Immature natural killer cell (primary cell): ENCODE measurements at regions not wholly inside any gene's neighbourhood (a gene's known extent, or its start where the extent isn't known, plus 50 kb on each side); places are given as distances from the start of the nearest gene placed in this dataset.
"Not testable (repeated sequence)": the region's sequence is repeated elsewhere in the genome, so short reads cannot be mapped to it uniquely, and the experiment has no call there.

ENCODE experiments used
- DNase-seq, 3 donors: peaks; one replicate each; pipeline ENCODE4 v3.0.0; 2022; ENCODE audit warnings: mixed read lengths in 1 of 3
- H3K27ac Mint-ChIP-seq, 6 donors: one replicate each; pipeline ENCODE4 v1.8.0; 2020; ENCODE audit warnings: mixed read lengths in 6 of 6, mild to moderate bottlenecking in 5 of 6, inconsistent platforms in 4 of 6, moderate library complexity in 3 of 6
- H3K27me3 Mint-ChIP-seq, 3 donors: one replicate each; pipeline ENCODE4 v1.8.0; 2020 to 2021; ENCODE audit warnings: low read depth in 3 of 3, mild to moderate bottlenecking in 3 of 3, mixed read lengths in 3 of 3, moderate library complexity in 3 of 3, inconsistent platforms in 1 of 3
- H3K36me3 Mint-ChIP-seq, 3 donors: one replicate each; pipeline ENCODE4 v1.8.0; 2020; ENCODE audit warnings: mixed read lengths in 3 of 3, inconsistent platforms in 2 of 3, mild to moderate bottlenecking in 2 of 3
- H3K4me1 Mint-ChIP-seq, 2 donors: one replicate each; pipeline ENCODE4 v1.8.0; 2020; ENCODE audit warnings: inconsistent platforms in 2 of 2, mild to moderate bottlenecking in 2 of 2, mixed read lengths in 2 of 2, moderate library complexity in 1 of 2
- H3K4me3 Mint-ChIP-seq, 5 donors: one replicate each; pipeline ENCODE4 v1.8.0; 2020; ENCODE audit warnings: mild to moderate bottlenecking in 5 of 5, mixed read lengths in 5 of 5, inconsistent platforms in 3 of 5, moderate library complexity in 3 of 5
- H3K9me3 Mint-ChIP-seq, 6 donors: one replicate each; pipeline ENCODE4 v1.8.0; 2020; ENCODE audit warnings: mild to moderate bottlenecking in 6 of 6, mixed read lengths in 6 of 6, inconsistent platforms in 4 of 6, moderate library complexity in 3 of 6

DNA sequence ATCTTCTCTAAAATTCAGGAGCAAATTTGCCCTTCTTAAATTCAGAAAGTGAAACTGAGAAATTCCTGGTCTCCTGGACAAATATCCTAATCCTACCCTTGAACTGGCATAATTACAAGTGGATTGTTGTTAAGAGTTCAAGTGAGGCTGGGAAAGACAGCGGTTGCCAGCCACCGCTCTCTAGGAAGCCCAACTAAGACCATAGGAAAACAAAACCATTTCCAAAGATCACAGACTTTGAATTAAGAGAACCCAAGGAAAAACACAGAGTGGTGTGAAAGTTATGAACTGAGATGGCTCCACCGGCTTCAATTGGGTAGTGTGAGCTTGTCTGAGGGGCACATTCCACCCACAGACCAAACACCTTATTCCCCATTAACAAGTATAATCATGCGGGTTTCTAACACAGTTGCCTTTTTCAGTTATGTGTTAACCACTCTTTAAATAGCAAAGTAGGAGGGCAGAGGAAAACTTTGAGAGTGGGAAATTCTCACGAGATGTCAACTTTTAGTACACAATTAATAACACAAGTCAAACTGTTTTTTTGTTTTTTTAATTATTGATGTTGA lies 1628.8 kb upstream of the SEL1L start:
- no peak overlapping the region for H3K4me3 Mint-ChIP-seq
- H3K27ac Mint-ChIP-seq = no peak overlapping the region
- H3K4me1 Mint-ChIP-seq = no peaks in the 10 kb centered on the region
- peaks cover 0 to 2% (median 0%) of the 10 kb centered on the region in 3 donors for H3K27me3 Mint-ChIP-seq
- H3K9me3 Mint-ChIP-seq = peaks cover 8 to 37% (median 13%) of the 10 kb centered on the region in 6 donors
- no peak for DNase-seq
- no peaks in the 10 kb centered on the region for H3K36me3 Mint-ChIP-seq

DNA sequence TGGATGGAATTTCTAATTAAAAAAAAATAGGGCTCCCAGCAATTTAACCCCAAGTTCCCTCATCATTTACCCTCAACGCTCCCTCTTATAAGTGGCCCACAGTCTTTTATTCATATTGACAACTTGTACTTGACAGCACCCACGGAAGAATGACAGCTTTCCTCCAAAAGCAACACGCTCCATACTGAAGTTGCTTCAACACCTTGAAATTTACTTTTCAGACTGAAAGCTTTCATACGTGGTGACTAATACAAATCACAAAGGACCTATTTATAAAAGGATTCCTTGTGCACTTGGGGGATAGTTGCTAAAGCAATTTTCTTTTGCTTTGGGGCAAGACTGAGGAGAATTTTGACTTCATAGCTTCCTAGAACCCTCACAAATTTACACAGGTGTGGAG lies 1629.4 kb upstream of the SEL1L start:
- DNase-seq = no peak
- no peaks in the 10 kb centered on the region for H3K36me3 Mint-ChIP-seq
- H3K27me3 Mint-ChIP-seq = peaks cover 0 to 2% (median 0%) of the 10 kb centered on the region in 3 donors
- no peak overlapping the region for H3K27ac Mint-ChIP-seq
- peaks cover 8 to 37% (median 15%) of the 10 kb centered on the region in 6 donors for H3K9me3 Mint-ChIP-seq
- no peaks in the 10 kb centered on the region for H3K4me1 Mint-ChIP-seq
- no peak overlapping the region for H3K4me3 Mint-ChIP-seq

DNA sequence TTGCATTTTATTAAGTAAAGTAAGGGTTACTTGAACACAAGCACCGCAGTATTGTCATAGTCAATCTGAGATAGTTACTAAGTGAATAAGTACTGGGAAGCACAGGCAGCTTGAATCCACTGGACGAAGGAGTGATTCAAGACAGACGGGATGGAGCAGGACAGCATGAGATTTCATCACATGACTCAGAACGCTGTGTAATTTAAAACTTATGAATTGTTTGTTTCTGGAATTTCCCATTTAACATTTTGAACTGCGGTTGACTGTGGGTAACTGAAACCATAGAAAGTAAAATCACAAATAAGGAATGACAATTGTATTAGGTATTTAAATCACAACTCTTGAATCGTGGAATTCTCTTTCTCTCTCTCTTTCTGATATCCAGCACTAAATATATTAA lies 1630.4 kb upstream of the SEL1L start:
- Mint-ChIP-seq H3K4me3 (no peak overlapping the region), H3K9me3 (peaks cover 8 to 38% (median 14%) of the 10 kb centered on the region in 6 donors), H3K4me1 (no peaks in the 10 kb centered on the region), H3K36me3 (no peaks in the 10 kb centered on the region), H3K27me3 (peaks cover 0 to 2% (median 0%) of the 10 kb centered on the region in 3 donors), H3K27ac (no peak overlapping the region)
- DNase-seq = no peak

DNA sequence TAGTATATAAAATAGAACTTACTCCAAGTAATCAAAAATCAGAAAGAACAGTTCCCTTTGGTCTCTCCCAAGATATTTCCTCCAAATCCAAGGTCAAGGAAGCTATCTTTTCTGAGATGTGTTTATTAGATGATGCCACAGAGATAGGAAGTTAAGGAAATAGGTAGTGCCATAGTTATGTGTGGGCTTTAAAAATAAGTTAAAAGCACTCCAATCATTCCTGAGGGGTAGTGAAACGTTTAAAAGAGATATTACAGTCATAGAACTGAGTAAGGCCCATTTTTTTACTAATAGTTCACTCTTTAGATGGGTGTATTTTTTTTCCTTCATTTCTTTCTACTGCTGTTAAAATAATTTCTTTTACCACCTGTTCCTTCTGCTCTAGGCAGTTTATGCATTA lies 1630.9 kb upstream of the SEL1L start:
- Mint-ChIP-seq H3K4me1 (no peaks in the 10 kb centered on the region), H3K27ac (no peak overlapping the region)

DNA sequence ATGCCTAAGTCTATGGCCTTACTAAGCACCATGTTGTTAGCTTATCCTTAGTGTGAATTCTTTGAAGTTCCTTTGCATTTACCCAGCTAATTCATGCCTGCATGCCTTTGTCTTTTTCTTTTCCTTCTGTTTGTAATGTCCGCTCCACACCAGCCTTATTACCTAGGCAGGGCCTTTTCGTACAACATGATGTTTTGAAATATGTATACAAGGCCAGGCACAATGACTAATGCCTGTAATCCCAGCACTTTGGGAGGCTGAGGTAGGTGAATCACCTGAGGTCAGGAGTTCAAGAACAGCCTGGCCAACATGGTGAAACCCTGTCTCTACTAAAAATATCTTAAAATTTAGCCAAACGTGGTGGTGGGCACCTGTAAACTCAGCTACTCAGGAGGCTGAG lies 1636.5 kb upstream of the SEL1L start:
- Mint-ChIP-seq H3K9me3 (peaks cover 7 to 49% (median 26%) of the 10 kb centered on the region in 6 donors), H3K27me3 (no peaks in the 10 kb centered on the region), H3K36me3 (peaks cover 0 to 5% (median 3%) of the 10 kb centered on the region in 3 donors)

More for the DNA sequence above, 1630.9 kb upstream of the SEL1L start:
- Mint-ChIP-seq H3K27me3 (peaks cover 0 to 2% (median 0%) of the 10 kb centered on the region in 3 donors), H3K9me3 (peaks cover 8 to 34% (median 13%) of the 10 kb centered on the region in 6 donors), H3K4me3 (no peak overlapping the region), H3K36me3 (no peaks in the 10 kb centered on the region)
- DNase-seq = no peak

DNA sequence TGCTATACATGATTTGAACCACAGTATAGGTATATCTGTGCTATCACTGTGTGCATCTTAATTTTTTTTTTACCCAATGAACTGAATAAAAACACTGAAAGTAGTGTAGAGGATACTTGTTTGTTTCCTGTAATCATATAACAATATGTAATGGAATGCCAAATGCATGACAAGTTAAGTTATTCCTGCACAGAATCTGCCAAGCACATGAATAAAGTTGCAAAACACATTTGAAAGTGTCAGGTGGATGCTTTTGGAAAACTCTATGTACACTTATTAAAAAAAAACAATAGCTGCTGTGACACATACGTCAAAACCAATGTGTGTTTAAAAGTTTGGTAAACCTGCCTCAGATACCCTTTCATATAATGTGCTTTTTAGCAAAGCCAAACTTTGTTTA lies 1638.1 kb upstream of the SEL1L start:
- Mint-ChIP-seq H3K4me1 (no peaks in the 10 kb centered on the region), H3K36me3 (peaks cover 0 to 5% (median 3%) of the 10 kb centered on the region in 3 donors), H3K9me3 (peaks cover 5 to 42% (median 22%) of the 10 kb centered on the region in 6 donors), H3K27ac (no peak overlapping the region), H3K4me3 (no peak overlapping the region), H3K27me3 (no peaks in the 10 kb centered on the region)
- DNase-seq = no peak

More for the DNA sequence above, 1636.5 kb upstream of the SEL1L start:
- Mint-ChIP-seq H3K27ac (no peak overlapping the region), H3K4me1 (no peaks in the 10 kb centered on the region), H3K4me3 (no peak overlapping the region)
- no peak for DNase-seq

DNA sequence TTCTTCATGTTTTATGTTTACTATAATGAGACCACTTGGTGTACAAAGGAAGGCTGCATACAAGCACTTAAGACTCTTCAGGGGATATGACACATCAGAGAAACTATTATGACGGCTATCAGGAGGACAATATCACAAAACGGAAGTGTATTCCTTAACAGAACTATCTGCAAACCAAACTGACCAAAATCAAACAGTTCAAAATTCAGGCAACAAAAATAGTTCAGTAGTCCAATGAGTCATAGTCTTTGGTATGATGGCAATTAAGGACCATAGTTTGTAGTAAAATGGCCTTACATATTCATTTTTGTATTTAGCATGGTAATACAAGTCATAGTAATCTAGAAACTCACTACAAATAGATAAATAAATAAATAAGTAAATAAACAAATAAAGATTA lies 1638.7 kb upstream of the SEL1L start:
- Mint-ChIP-seq H3K4me1 (no peaks in the 10 kb centered on the region), H3K27me3 (no peaks in the 10 kb centered on the region), H3K4me3 (no peak overlapping the region)

DNA sequence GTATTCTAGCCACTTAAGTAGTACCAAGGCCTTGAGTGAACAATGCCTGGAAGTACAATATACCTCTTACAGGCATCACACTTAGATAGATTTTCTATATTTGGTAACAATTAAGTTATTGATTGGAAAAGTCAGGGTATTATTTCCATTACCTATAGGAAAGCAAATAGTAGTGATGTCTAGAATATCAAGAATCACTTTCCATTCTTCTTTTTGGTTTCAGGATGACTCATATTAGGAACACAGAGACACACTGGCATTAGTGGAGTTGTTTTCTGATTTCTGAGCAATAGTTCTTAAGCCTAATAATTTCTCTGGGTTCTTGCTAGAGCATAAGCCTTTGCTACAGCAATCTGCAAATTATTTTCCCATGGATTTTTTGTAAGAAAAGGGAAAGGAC lies 1640.0 kb upstream of the SEL1L start:
- Mint-ChIP-seq H3K4me1 (no peaks in the 10 kb centered on the region), H3K27ac (no peak overlapping the region), H3K9me3 (peaks cover 5 to 40% (median 19%) of the 10 kb centered on the region in 6 donors), H3K27me3 (no peaks in the 10 kb centered on the region), H3K36me3 (peaks cover 0 to 5% (median 3%) of the 10 kb centered on the region in 3 donors), H3K4me3 (no peak overlapping the region)
- no peak for DNase-seq

More for the DNA sequence above, 1638.7 kb upstream of the SEL1L start:
- peaks cover 5 to 40% (median 21%) of the 10 kb centered on the region in 6 donors for H3K9me3 Mint-ChIP-seq
- DNase-seq = no peak
- H3K36me3 Mint-ChIP-seq = peaks cover 0 to 5% (median 3%) of the 10 kb centered on the region in 3 donors
- no peak overlapping the region for H3K27ac Mint-ChIP-seq

DNA sequence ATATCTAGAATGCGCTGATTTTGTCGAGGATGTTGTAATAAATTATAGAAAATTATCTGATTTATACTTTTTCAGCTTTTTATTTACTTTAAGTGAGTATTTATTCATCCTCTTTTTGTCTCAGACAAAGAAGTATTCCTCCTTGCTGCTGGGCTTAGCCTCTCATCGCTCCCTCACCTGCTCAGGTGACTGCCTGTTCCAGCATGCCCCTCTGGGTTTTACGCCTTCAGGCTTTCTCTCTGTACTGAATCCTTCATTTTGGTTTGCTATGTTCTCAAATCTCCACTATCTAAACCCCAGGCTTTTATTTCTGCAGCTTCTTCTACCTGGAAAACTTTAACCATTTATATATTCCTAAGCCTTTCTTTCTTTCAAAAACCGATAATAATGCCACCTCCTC lies 1650.9 kb upstream of the SEL1L start:
- H3K4me3 Mint-ChIP-seq = no peak overlapping the region
- no peak overlapping the region for H3K27ac Mint-ChIP-seq
- peaks cover 0 to 7% (median 5%) of the 10 kb centered on the region in 3 donors for H3K36me3 Mint-ChIP-seq
- peaks cover 10 to 53% (median 24%) of the 10 kb centered on the region in 6 donors for H3K9me3 Mint-ChIP-seq
- H3K27me3 Mint-ChIP-seq = peaks cover 0 to 3% (median 0%) of the 10 kb centered on the region in 3 donors
- no peaks in the 10 kb centered on the region for H3K4me1 Mint-ChIP-seq
- no peak for DNase-seq

DNA sequence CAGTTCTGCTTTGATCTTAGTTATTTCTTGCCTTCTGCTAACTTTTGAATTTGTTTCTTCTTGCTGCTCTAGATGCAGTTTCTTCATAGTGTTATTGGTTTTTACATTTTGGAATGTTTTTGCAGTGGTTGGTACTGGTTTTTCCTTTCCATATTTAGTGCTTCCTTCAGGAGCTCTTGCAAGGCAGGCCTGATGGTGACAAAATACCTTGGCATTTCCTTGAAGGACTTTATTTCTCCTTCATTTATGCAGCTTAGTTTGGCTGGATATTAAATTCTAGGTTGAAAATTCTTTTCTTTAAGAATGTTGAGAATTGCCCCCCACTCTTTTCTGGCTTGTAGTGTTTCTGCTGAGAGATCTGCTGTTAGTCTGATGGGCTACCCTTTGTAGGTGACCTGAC lies 1654.7 kb upstream of the SEL1L start:
- not testable (repeated sequence) for H3K4me3 Mint-ChIP-seq, H3K27me3 Mint-ChIP-seq, DNase-seq, H3K4me1 Mint-ChIP-seq, H3K27ac Mint-ChIP-seq
- Mint-ChIP-seq H3K9me3 (peaks cover 5 to 52% (median 31%) of the 10 kb centered on the region in 6 donors), H3K36me3 (peaks cover 0 to 11% (median 5%) of the 10 kb centered on the region in 3 donors)

DNA sequence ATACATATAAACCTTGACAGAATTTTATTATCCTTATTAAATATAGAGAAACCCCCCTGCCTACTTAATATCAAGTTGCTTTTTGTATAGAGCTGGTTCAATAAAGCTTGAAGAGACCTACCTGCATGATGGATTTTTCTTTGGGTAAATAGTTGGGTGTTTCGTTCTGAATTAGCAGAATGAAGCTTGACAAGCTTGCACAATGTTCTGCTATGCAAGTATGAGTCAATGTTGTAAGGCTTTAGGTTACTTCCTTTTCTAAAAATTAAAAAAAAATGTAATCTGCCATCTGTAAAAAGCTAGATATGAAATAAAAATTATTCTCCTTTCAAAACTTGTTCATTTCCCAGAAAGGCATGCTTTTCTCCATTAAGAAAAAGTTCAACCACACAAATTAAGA lies 1662.6 kb upstream of the SEL1L start:
- no peak for DNase-seq
- no peaks in the 10 kb centered on the region for H3K4me1 Mint-ChIP-seq
- H3K9me3 Mint-ChIP-seq = peaks cover 4 to 49% (median 28%) of the 10 kb centered on the region in 6 donors
- no peak overlapping the region for H3K27ac Mint-ChIP-seq
- no peak overlapping the region for H3K4me3 Mint-ChIP-seq
- H3K27me3 Mint-ChIP-seq = no peaks in the 10 kb centered on the region
- H3K36me3 Mint-ChIP-seq = peaks cover 0 to 4% (median 0%) of the 10 kb centered on the region in 3 donors

DNA sequence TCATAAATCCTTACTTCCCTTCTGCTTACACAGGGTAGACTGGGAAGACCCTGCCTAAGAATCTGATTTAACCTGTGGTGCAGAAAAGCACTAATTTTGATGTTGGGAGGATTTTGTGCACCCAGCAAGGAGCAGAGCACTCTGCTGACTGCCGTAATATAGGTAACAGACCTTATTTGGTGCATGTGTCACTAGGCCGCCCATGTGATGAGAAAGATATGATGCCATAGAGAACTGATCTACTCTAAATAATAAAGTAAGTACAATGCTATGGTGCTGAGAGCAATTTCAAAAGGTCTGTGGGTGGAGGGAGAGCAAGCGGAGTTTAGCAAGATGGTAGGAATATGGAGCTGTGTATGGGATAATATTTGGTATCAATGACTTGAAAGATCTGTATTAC lies 1663.6 kb upstream of the SEL1L start:
- Mint-ChIP-seq H3K4me1 (no peaks in the 10 kb centered on the region), H3K9me3 (peaks cover 4 to 43% (median 19%) of the 10 kb centered on the region in 6 donors), H3K36me3 (peaks cover 0 to under 1% (median 0%) of the 10 kb centered on the region in 3 donors), H3K27ac (no peak overlapping the region), H3K4me3 (no peak overlapping the region), H3K27me3 (no peaks in the 10 kb centered on the region)
- DNase-seq = no peak

DNA sequence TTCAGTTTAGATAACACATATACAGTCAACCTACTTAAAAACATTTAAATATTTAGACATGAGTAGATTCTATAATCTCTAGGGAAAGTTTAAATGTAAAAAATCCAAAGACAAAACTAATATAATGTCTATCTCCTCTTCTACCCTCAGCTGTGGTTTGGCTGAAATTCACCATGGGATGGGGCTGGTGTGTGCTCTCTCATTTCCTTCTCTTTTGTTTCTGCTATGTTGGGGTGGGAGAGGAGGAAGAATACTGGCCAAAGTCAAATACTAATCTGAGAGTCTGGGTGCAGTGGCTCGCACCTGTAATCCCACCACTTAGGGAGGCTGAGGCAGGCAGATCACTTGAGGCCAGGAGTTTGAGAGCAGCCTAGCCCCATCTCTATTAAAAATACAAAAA lies 1673.9 kb upstream of the SEL1L start:
- no peak overlapping the region for H3K27ac Mint-ChIP-seq
- peaks cover 3 to 26% (median 13%) of the 10 kb centered on the region in 6 donors for H3K9me3 Mint-ChIP-seq
- no peak for DNase-seq
- H3K27me3 Mint-ChIP-seq = peaks cover 0 to 3% (median 0%) of the 10 kb centered on the region in 3 donors
- H3K36me3 Mint-ChIP-seq = no peaks in the 10 kb centered on the region
- no peak overlapping the region for H3K4me3 Mint-ChIP-seq
- H3K4me1 Mint-ChIP-seq = no peaks in the 10 kb centered on the region

DNA sequence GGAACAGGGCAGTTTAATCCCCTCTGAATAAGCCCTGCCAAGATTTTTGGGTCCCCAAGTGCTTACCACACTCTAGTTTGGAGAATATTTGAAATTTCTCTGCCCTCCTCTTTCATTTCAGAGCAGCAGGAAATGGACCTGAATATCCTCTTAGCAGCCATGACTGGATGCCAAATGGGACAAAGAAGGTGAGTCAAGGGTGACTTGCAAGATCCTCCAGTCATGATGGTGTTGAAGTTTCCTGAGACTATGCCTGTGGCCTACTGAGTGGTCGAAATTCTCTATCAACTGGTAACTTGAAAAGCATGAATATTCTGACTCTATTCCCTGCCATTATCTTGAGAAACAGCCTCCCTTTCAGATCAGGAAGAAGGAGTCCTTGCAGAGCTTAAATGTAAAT lies 1674.7 kb upstream of the SEL1L start:
- H3K27me3 Mint-ChIP-seq = peaks cover 0 to 3% (median 0%) of the 10 kb centered on the region in 3 donors
- H3K36me3 Mint-ChIP-seq = no peaks in the 10 kb centered on the region
- peaks cover 5 to 34% (median 16%) of the 10 kb centered on the region in 6 donors for H3K9me3 Mint-ChIP-seq
- no peak overlapping the region for H3K27ac Mint-ChIP-seq
- no peaks in the 10 kb centered on the region for H3K4me1 Mint-ChIP-seq
- no peak overlapping the region for H3K4me3 Mint-ChIP-seq
- no peak for DNase-seq

DNA sequence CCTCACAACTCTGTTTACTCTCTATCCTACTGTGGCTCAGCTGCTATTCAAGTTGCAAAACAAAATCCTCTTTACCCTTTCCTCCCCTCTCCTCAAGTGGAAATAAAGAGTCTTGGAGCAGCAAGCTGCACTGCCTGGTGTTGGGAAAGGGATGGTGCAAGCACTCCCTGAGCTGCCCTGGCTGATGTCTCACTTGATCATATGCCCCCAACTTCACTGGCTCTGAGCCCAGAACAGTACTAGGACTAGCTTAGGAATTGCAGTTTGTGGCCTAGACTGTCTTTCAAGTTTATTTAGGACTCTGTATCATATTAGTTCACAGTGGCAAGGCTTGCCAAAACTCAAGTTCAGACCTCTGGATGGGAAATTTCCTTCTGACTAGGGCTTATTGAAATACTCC lies 1683.8 kb upstream of the SEL1L start:
- no peak for DNase-seq
- no peaks in the 10 kb centered on the region for H3K4me1 Mint-ChIP-seq
- no peak overlapping the region for H3K4me3 Mint-ChIP-seq
- no peak overlapping the region for H3K27ac Mint-ChIP-seq
- H3K36me3 Mint-ChIP-seq = no peaks in the 10 kb centered on the region
- peaks cover 7 to 74% (median 40%) of the 10 kb centered on the region in 6 donors for H3K9me3 Mint-ChIP-seq
- peaks cover 0 to 2% (median 0%) of the 10 kb centered on the region in 3 donors for H3K27me3 Mint-ChIP-seq
